SU-DHL-6 (cell line): ENCODE measurements at regions not wholly inside any gene's neighbourhood (a gene's known extent, or its start where the extent isn't known, plus 50 kb on each side); places are given as distances from the start of the nearest gene placed in this dataset.

Experiments used
- H2AFZ ChIP-seq: fragments of 200-600 bp; sonication (generic); 2 replicates; pipeline ENCODE4 v1.6.1; 2014; ENCODE audit warnings: low read depth, mild to moderate bottlenecking, moderate library complexity, mixed read lengths, antibody characterized with exemption, low read length; ENCODE audit not compliant: severe bottlenecking
- H3F3A ChIP-seq: fragments of 200-600 bp; shearing (Covaris generic); 2 replicates; pipeline ENCODE4 v1.6.0; 2016; ENCODE audit warnings: antibody characterized with exemption, mild to moderate bottlenecking; ENCODE audit not compliant: insufficient read depth
- H3K27ac ChIP-seq: fragments of 200-600 bp; sonication (generic); 2 replicates; pipeline ENCODE4 v1.5.1; 2016; ENCODE audit warnings: low read depth, mild to moderate bottlenecking, low read length, moderate library complexity, mixed read lengths
- H3K27me3 ChIP-seq: fragments of 200-600 bp; sonication (generic), shearing (Covaris generic); 2 replicates; pipeline ENCODE4 v1.6.0; 2014; ENCODE audit warnings: mild to moderate bottlenecking, low read length
- H3K36me3 ChIP-seq: fragments of 200-600 bp; sonication (generic); 2 replicates; pipeline ENCODE4 v1.6.1; 2014; ENCODE audit warnings: mild to moderate bottlenecking, low read length, mixed read lengths
- H3K4me2 ChIP-seq: fragments of 300-600, 200-600 bp; shearing (Covaris generic), sonication (generic); 2 replicates; pipeline ENCODE4 v1.6.0; 2014; ENCODE audit warnings: low read length, low read depth, mild to moderate bottlenecking; ENCODE audit not compliant: poor library complexity, severe bottlenecking
- H3K4me3 ChIP-seq: fragments of 200-600 bp; sonication (generic); 2 replicates; pipeline ENCODE4 v1.5.1; 2014; ENCODE audit warnings: antibody characterized with exemption, low read length, mild to moderate bottlenecking, mixed read lengths; ENCODE audit not compliant: insufficient read depth, poor library complexity, severe bottlenecking
- H3K79me2 ChIP-seq: fragments of 200-600 bp; sonication (generic); 2 replicates; pipeline ENCODE4 v1.6.1; 2014; ENCODE audit warnings: mild to moderate bottlenecking, low read length, moderate library complexity; ENCODE audit not compliant: insufficient read depth
- H3K9ac ChIP-seq: fragments of 200-600 bp; sonication (generic); 2 replicates; pipeline ENCODE4 v1.7.0; 2014; ENCODE audit warnings: mild to moderate bottlenecking, low read length
- H3K9me2 ChIP-seq: fragments of 200-600 bp; sonication (generic); replicated peaks from 2 replicates; pipeline ENCODE4 v1.6.1; 2014; ENCODE audit warnings: low read length; ENCODE audit not compliant: insufficient read depth
- H3K9me3 ChIP-seq: fragments of 200-600 bp; sonication (generic); 2 replicates; pipeline ENCODE4 v1.6.1; 2014; ENCODE audit warnings: low read length, mixed read lengths; ENCODE audit not compliant: insufficient read depth
- H4K20me1 ChIP-seq: fragments of 200-600 bp; sonication (generic); 2 replicates; pipeline ENCODE4 v1.6.1; 2014; ENCODE audit warnings: low read depth, mild to moderate bottlenecking, antibody characterized with exemption, low read length, moderate library complexity, mixed read lengths
- CTCF ChIP-seq: fragments of 200-600 bp; sonication (generic); IDR thresholded peaks from one replicate; pipeline ENCODE4 v1.5.1; 2017; ENCODE audit warnings: antibody characterized with exemption, mild to moderate bottlenecking, low read length, moderate library complexity; ENCODE audit not compliant: insufficient read depth, poor library complexity, severe bottlenecking
- EZH2phosphoT487 ChIP-seq: fragments of 200-600 bp; sonication (generic), shearing (Covaris generic); conservative IDR thresholded peaks from 2 replicates; pipeline ENCODE4 v1.6.1; 2018; ENCODE audit warnings: mild to moderate bottlenecking, antibody characterized with exemption, low read length, moderate library complexity, mixed read lengths

- no peak overlapping the region for H3K4me3 ChIP-seq
- H3K79me2 ChIP-seq: no peaks in the 10 kb centered on the region
- no peak overlapping the region for H3K4me2 ChIP-seq
- H3K27me3 ChIP-seq: no peaks in the 10 kb centered on the region
- H3K27ac ChIP-seq: no peak overlapping the region
- H3K9me3 ChIP-seq: no peaks in the 10 kb centered on the region
- no peaks in the 10 kb centered on the region for H3K9me2 ChIP-seq
- no peaks in the 10 kb centered on the region for H3K36me3 ChIP-seq
- no peaks in the 10 kb centered on the region for H3F3A ChIP-seq
- no peak overlapping the region for H2AFZ ChIP-seq
- TF ChIP-seq CTCF (no peak), EZH2phosphoT487 (no peak)
- H4K20me1 ChIP-seq: no peaks in the 10 kb centered on the region
- no peak overlapping the region for H3K9ac ChIP-seq
These were observed 327.9 kb upstream of the MARCKS start for GRCh38 chr6:113529196-113529595.

GRCh38 chr6:113529879-113530278, 327.3 kb upstream of the MARCKS start:
- no peaks in the 10 kb centered on the region for H3F3A ChIP-seq
- TF ChIP-seq EZH2phosphoT487: no peak
- TF ChIP-seq CTCF: no peak
- no peak overlapping the region for H3K4me3 ChIP-seq

GRCh38 chr6:113530769-113531168, 326.4 kb upstream of the MARCKS start:
- H3K9ac ChIP-seq: no peak overlapping the region
- no peaks in the 10 kb centered on the region for H3K9me3 ChIP-seq
- H3K4me3 ChIP-seq: no peak overlapping the region
- no peaks in the 10 kb centered on the region for H3K9me2 ChIP-seq
- H4K20me1 ChIP-seq: no peaks in the 10 kb centered on the region
- H3K36me3 ChIP-seq: no peaks in the 10 kb centered on the region
- H3K27ac ChIP-seq: no peak overlapping the region
- TF ChIP-seq CTCF (no peak), EZH2phosphoT487 (no peak)
- no peaks in the 10 kb centered on the region for H3K27me3 ChIP-seq
- H3K4me2 ChIP-seq: no peak overlapping the region
- no peaks in the 10 kb centered on the region for H3K79me2 ChIP-seq
- H2AFZ ChIP-seq: no peak overlapping the region
- no peaks in the 10 kb centered on the region for H3F3A ChIP-seq

More at GRCh38 chr6:113529879-113530278, 327.3 kb upstream of the MARCKS start:
- Histone ChIP-seq H3K36me3 (no peaks in the 10 kb centered on the region), H3K27me3 (no peaks in the 10 kb centered on the region), H3K9me3 (no peaks in the 10 kb centered on the region), H3K9ac (no peak overlapping the region), H3K79me2 (no peaks in the 10 kb centered on the region), H3K4me2 (no peak overlapping the region), H3K9me2 (no peaks in the 10 kb centered on the region), H2AFZ (no peak overlapping the region), H3K27ac (no peak overlapping the region), H4K20me1 (no peaks in the 10 kb centered on the region)
